Activated CD4-positive, alpha-beta T cell treated with anti-CD3 and anti-CD28 coated beads, Interleukin-2, amount 50 U/mL, for 48 hours (primary cell): ENCODE measurements at regions not wholly inside any gene's neighbourhood (a gene's known extent, or its start where the extent isn't known, plus 50 kb on each side); places are given as distances from the start of the nearest gene placed in this dataset.

Experiments
- DNase-seq, 2 experiments: peaks; one replicate each; pipeline ENCODE4 v3.0.0-alpha.2; 2020

- DNase-seq: no peak
These were observed 134.9 kb upstream of the IQSEC1 start for GRCh38 chr3:13207975-13208705.

GRCh38 chr3:13207578-13207922 lies 134.3 kb upstream of the IQSEC1 start:
- no peak for DNase-seq

GRCh38 chr3:13206799-13207577 lies 133.8 kb upstream of the IQSEC1 start:
- DNase-seq: no peak

GRCh38 chr3:13205567-13206143 lies 132.4 kb upstream of the IQSEC1 start:
- DNase-seq: no peak

- no peak for DNase-seq
These were observed 130.9 kb upstream of the IQSEC1 start for GRCh38 chr3:13204177-13204581.

- DNase-seq: no peak
These were observed 130.4 kb upstream of the IQSEC1 start for GRCh38 chr3:13203398-13204176.

- no peak for DNase-seq
These were observed 129.6 kb upstream of the IQSEC1 start for GRCh38 chr3:13202744-13203397.

GRCh38 chr3:13201851-13202250 lies 128.6 kb upstream of the IQSEC1 start:
- DNase-seq: no peak

GRCh38 chr3:13200946-13201345 lies 127.7 kb upstream of the IQSEC1 start:
- DNase-seq: no peak

GRCh38 chr3:13200465-13200864 lies 127.2 kb upstream of the IQSEC1 start:
- no peak for DNase-seq

- DNase-seq: no peak
These were observed 126.7 kb upstream of the IQSEC1 start for GRCh38 chr3:13199899-13200451.

GRCh38 chr3:13199006-13199776 lies 126.0 kb upstream of the IQSEC1 start:
- DNase-seq: no peak

GRCh38 chr3:13198264-13198879 lies 125.1 kb upstream of the IQSEC1 start:
- no peak for DNase-seq

GRCh38 chr3:13197795-13198194 lies 124.6 kb upstream of the IQSEC1 start:
- no peak for DNase-seq

GRCh38 chr3:13197281-13197680 lies 124.1 kb upstream of the IQSEC1 start:
- no peak for DNase-seq

- no peak for DNase-seq
These were observed 122.1 kb upstream of the IQSEC1 start for GRCh38 chr3:13195374-13195773.

GRCh38 chr3:13194285-13195209 lies 121.3 kb upstream of the IQSEC1 start:
- no peak for DNase-seq

GRCh38 chr3:13193320-13194284 lies 120.4 kb upstream of the IQSEC1 start:
- DNase-seq: no peak
